Gastroesophageal sphincter (tissue), 3 donors: ENCODE measurements at regions not wholly inside any gene's neighbourhood (a gene's known extent, or its start where the extent isn't known, plus 50 kb on each side); places are given as distances from the start of the nearest gene placed in this dataset.

Source experiments
- CTCF ChIP-seq, 4 experiments: fragments of 200-600 bp in 2 of 4; fragments of 450-650 bp in 2 of 4; sonication (generic) in 1 of 4; IDR thresholded peaks; one replicate each; pipeline ENCODE4 v1.5.1; 2017 to 2019; ENCODE audit warnings: antibody characterized with exemption in 4 of 4, mild to moderate bottlenecking in 2 of 4, moderate library complexity in 2 of 4
- EP300 ChIP-seq: sonication (generic); formaldehyde crosslinking; IDR thresholded peaks from one replicate; pipeline ENCODE4 v1.6.1; 2017; ENCODE audit warnings: antibody characterized with exemption, mild to moderate bottlenecking
- POLR2A ChIP-seq, 2 donors: fragments of 450-650 bp; IDR thresholded peaks; one replicate each; pipeline ENCODE4 v1.6.1; 2017; ENCODE audit warnings: antibody characterized with exemption in 2 of 2, mild to moderate bottlenecking in 2 of 2, moderate library complexity in 1 of 2

GRCh38 chr9:17017931-17018491, 116.8 kb upstream of the CNTLN start:
- TF ChIP-seq EP300 = no peak
- no peak for TF ChIP-seq POLR2A (IDR thresholded peaks at IDR 0.05)
- no peak for TF ChIP-seq CTCF (IDR thresholded peaks at IDR 0.05)
